ENCODE measurements at regions not wholly inside any gene's neighbourhood (a gene's known extent, or its start where the extent isn't known, plus 50 kb on each side); places are given as distances from the start of the nearest gene placed in this dataset.

DNA sequence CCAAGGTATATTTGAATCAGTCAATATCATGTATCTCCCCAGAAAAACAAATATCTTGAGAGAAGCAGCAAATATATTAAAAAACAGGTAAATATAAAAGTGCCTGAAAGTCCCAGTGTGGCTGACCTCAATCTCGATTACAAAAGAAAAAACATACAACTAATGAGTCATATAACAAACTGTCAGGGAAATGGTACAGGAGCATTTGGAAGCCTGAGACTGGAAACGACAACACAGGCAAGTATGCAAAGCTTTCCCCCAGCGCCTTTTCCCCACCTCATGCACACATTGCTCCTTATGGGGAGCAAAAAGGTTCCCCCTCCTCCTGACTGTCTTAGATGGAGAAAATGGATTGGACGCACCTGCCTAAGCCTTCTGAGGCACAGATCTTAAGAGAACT is 230.7 kb downstream of the TMX3 start:
- TF ChIP-seq, protein P1, sequence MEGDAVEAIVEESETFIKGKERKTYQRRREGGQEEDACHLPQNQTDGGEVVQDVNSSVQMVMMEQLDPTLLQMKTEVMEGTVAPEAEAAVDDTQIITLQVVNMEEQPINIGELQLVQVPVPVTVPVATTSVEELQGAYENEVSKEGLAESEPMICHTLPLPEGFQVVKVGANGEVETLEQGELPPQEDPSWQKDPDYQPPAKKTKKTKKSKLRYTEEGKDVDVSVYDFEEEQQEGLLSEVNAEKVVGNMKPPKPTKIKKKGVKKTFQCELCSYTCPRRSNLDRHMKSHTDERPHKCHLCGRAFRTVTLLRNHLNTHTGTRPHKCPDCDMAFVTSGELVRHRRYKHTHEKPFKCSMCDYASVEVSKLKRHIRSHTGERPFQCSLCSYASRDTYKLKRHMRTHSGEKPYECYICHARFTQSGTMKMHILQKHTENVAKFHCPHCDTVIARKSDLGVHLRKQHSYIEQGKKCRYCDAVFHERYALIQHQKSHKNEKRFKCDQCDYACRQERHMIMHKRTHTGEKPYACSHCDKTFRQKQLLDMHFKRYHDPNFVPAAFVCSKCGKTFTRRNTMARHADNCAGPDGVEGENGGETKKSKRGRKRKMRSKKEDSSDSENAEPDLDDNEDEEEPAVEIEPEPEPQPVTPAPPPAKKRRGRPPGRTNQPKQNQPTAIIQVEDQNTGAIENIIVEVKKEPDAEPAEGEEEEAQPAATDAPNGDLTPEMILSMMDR (conservative IDR thresholded peaks at IDR 0.05 in 1 of 2, IDR thresholded peaks at IDR 0.05 in 1 of 2; ENCODE audit: extremely low read depth in 1 of 2, insufficient read depth in 1 of 2, low read depth in 1 of 2, low read length in 2 of 2), result no peak
- no peak for TF ChIP-seq EZH2 (IDR thresholded peaks at IDR 0.05; ENCODE audit: borderline replicate concordance, low read length)

Measured in mammary epithelial cell (primary cell).